Stimulated activated CD8-positive, alpha-beta memory T cell treated with anti-CD3 and anti-CD28 coated beads, Interleukin-12 subunit alpha, Interleukin-12 subunit beta, amount 100 ng/mL, for 4 hours (primary cell): ENCODE measurements at regions not wholly inside any gene's neighbourhood (a gene's known extent, or its start where the extent isn't known, plus 50 kb on each side); places are given as distances from the start of the nearest gene placed in this dataset.

Experiments used
- DNase-seq: peaks from one replicate; pipeline ENCODE4 v3.0.0-alpha.2; 2020; ENCODE audit warnings: low read depth

- no peak for DNase-seq
Measured at GRCh38 chr3:72459588-72459987, 388.7 kb downstream of the SHQ1 start.

- DNase-seq, result no peak
Measured at GRCh38 chr3:72458375-72458774, 389.9 kb downstream of the SHQ1 start.

GRCh38 chr3:72454441-72454840 lies 393.8 kb downstream of the SHQ1 start:
- DNase-seq, result no peak

- DNase-seq, result no peak
Measured at GRCh38 chr3:72453706-72454105, 394.5 kb downstream of the SHQ1 start.

GRCh38 chr3:72452745-72453144 lies 395.5 kb downstream of the SHQ1 start:
- no peak for DNase-seq

GRCh38 chr3:72451841-72452240 lies 396.4 kb downstream of the SHQ1 start:
- no peak for DNase-seq

- DNase-seq, result no peak
Measured at GRCh38 chr3:72449551-72449950, 398.7 kb downstream of the SHQ1 start.

- DNase-seq, result no peak
Measured at GRCh38 chr3:72448858-72449257, 399.4 kb downstream of the SHQ1 start.

GRCh38 chr3:72448375-72448823 lies 399.8 kb downstream of the SHQ1 start:
- no peak for DNase-seq

GRCh38 chr3:72447059-72447946 lies 400.9 kb downstream of the SHQ1 start:
- DNase-seq, result peak; percentile 91

- no peak for DNase-seq
Measured at GRCh38 chr3:72446218-72447058, 401.8 kb downstream of the SHQ1 start, which contains the start of gene RYBP. Gene RYBP, minus strand, starts transcription at chr3:72446621.

GRCh38 chr3:72445827-72446217 lies 402.4 kb downstream of the SHQ1 start:
- DNase-seq, result no peak

GRCh38 chr3:72444656-72445223 lies 403.5 kb downstream of the SHQ1 start:
- DNase-seq, result no peak

GRCh38 chr3:72442759-72443158 lies 405.5 kb downstream of the SHQ1 start:
- DNase-seq, result no peak

GRCh38 chr3:72441284-72441994 lies 406.8 kb downstream of the SHQ1 start:
- no peak for DNase-seq

GRCh38 chr3:72440491-72440890 lies 407.8 kb downstream of the SHQ1 start:
- no peak for DNase-seq

GRCh38 chr3:72439321-72440183 lies 408.7 kb downstream of the SHQ1 start:
- no peak for DNase-seq

- DNase-seq, result no peak
Measured at GRCh38 chr3:72437661-72438406, 410.4 kb downstream of the SHQ1 start.

GRCh38 chr3:72436863-72437592 lies 411.2 kb downstream of the SHQ1 start:
- DNase-seq, result no peak

- DNase-seq, result no peak
Measured at GRCh38 chr3:72434296-72434695, 413.9 kb downstream of the SHQ1 start.
